GM23338 (cell line): ENCODE measurements at regions not wholly inside any gene's neighbourhood (a gene's known extent, or its start where the extent isn't known, plus 50 kb on each side); places are given as distances from the start of the nearest gene placed in this dataset.

Source experiments
- ATAC-seq: fragments of 200-7000 bp; cut with Tn5 transposase; 3 replicates; pipeline ENCODE4 v1.9.1; 2020
- DNase-seq: peaks from one replicate; pipeline ENCODE4 v3.0.0-alpha.2; 2015; ENCODE audit warnings: low spot score
- H2AFZ ChIP-seq: fragments of 200-600 bp; sonication (generic); 2 replicates; pipeline ENCODE4 v1.8.0; 2016; ENCODE audit warnings: antibody characterized with exemption, mild to moderate bottlenecking, moderate library complexity
- H3F3A ChIP-seq: fragments of 200-600 bp; sonication (generic); replicated peaks from 2 replicates; pipeline ENCODE4 v1.8.0; 2017; ENCODE audit warnings: antibody characterized with exemption, mixed run types, low read depth
- H3K27ac ChIP-seq: fragments of 200-600 bp; sonication (generic); 2 replicates; pipeline ENCODE4 v1.6.1; 2016; ENCODE audit warnings: low read depth
- H3K27me3 ChIP-seq: fragments of 200-600 bp; sonication (generic); 2 replicates; pipeline ENCODE4 v1.8.0; 2016; ENCODE audit warnings: mild to moderate bottlenecking, mixed run types, moderate library complexity; ENCODE audit not compliant: insufficient read depth
- H3K36me3 ChIP-seq: fragments of 200-600 bp; sonication (generic); 2 replicates; pipeline ENCODE4 v1.8.0; 2016; ENCODE audit warnings: mild to moderate bottlenecking; ENCODE audit not compliant: insufficient read depth
- H3K4me1 ChIP-seq: fragments of 200-600 bp; sonication (generic); 2 replicates; pipeline ENCODE4 v1.8.0; 2016; ENCODE audit warnings: mild to moderate bottlenecking, moderate library complexity; ENCODE audit not compliant: insufficient read depth
- H3K4me2 ChIP-seq: fragments of 200-600 bp; sonication (generic); 2 replicates; pipeline ENCODE4 v1.7.1; 2017; ENCODE audit warnings: mixed run types
- H3K4me3 ChIP-seq: fragments of 200-600 bp; sonication (generic); 2 replicates; pipeline ENCODE4 v1.6.1; 2016; ENCODE audit warnings: mixed run types
- H3K79me2 ChIP-seq: fragments of 200-600 bp; sonication (generic); replicated peaks from 2 replicates; pipeline ENCODE4 v1.8.0; 2017; ENCODE audit warnings: mild to moderate bottlenecking; ENCODE audit not compliant: insufficient read depth
- H3K9me2 ChIP-seq: fragments of 200-600 bp; sonication (generic); 2 replicates; pipeline ENCODE4 v1.8.0; 2017; ENCODE audit not compliant: insufficient read depth
- H4K20me1 ChIP-seq: fragments of 200-600 bp; sonication (generic); replicated peaks from 2 replicates; pipeline ENCODE4 v1.8.0; 2017; ENCODE audit warnings: mild to moderate bottlenecking; ENCODE audit not compliant: insufficient read depth
- H3K27ac Mint-ChIP-seq: 2 replicates; pipeline ENCODE4 v1.8.0; 2020; ENCODE audit warnings: inconsistent platforms, mild to moderate bottlenecking, moderate library complexity, mixed read lengths
- H3K27me3 Mint-ChIP-seq: 3 replicates; pipeline ENCODE4 v1.8.0; 2022; ENCODE audit warnings: low read depth, mild to moderate bottlenecking, moderate library complexity, mixed read lengths, inconsistent platforms; ENCODE audit not compliant: insufficient read depth, poor library complexity
- H3K36me3 Mint-ChIP-seq: 3 replicates; pipeline ENCODE4 v1.8.0; 2021; ENCODE audit warnings: low read depth, mild to moderate bottlenecking, inconsistent platforms, moderate library complexity, mixed read lengths
- H3K4me1 Mint-ChIP-seq: 3 replicates; pipeline ENCODE4 v1.8.0; 2020; ENCODE audit warnings: mild to moderate bottlenecking, inconsistent platforms, mixed read lengths
- H3K4me3 Mint-ChIP-seq: 3 replicates; pipeline ENCODE4 v1.8.0; 2021; ENCODE audit warnings: moderate library complexity, mild to moderate bottlenecking, inconsistent platforms, mixed read lengths
- H3K9me3 Mint-ChIP-seq: 3 replicates; pipeline ENCODE4 v1.8.0; 2020; ENCODE audit warnings: moderate library complexity, mild to moderate bottlenecking, inconsistent platforms, mixed read lengths
- CREB1 ChIP-seq: fragments of 250-450 bp; sonication (Bioruptor Pico); IDR thresholded peaks from 2 replicates; pipeline ENCODE4 v1.5.0; 2020; ENCODE audit warnings: low read depth, mild to moderate bottlenecking, moderate library complexity
- CTCF ChIP-seq, 2 experiments: fragments of 200-600 bp in 1 of 2; sonication (generic) in 1 of 2; conservative IDR thresholded peaks; 2 replicates each; pipeline versions ENCODE4 v1.5.1 to v1.6.1; 2016 to 2017; ENCODE audit warnings: antibody characterized with exemption in 2 of 2, low read depth in 2 of 2, mild to moderate bottlenecking in 2 of 2, moderate library complexity in 1 of 2
- ETS1 ChIP-seq: IDR thresholded peaks from 2 replicates; pipeline ENCODE4 v1.6.1; 2016; ENCODE audit warnings: antibody characterized with exemption
- EZH2 ChIP-seq: fragments of 200-600 bp; sonication (generic); IDR thresholded peaks from one replicate; pipeline ENCODE4 v1.8.0; 2017; ENCODE audit warnings: antibody characterized with exemption, mild to moderate bottlenecking, low read depth; ENCODE audit not compliant: unreplicated experiment
- EZH2phosphoT487 ChIP-seq: fragments of 200-600 bp; sonication (generic); IDR thresholded peaks from one replicate; pipeline ENCODE4 v1.8.1; 2018; ENCODE audit warnings: antibody characterized with exemption; ENCODE audit not compliant: unreplicated experiment
- JUNB ChIP-seq: IDR thresholded peaks from one replicate; pipeline ENCODE4 v1.6.1; 2016; ENCODE audit warnings: antibody characterized with exemption; ENCODE audit not compliant: unreplicated experiment
- NANOG ChIP-seq: IDR thresholded peaks from 2 replicates; pipeline ENCODE4 v1.6.1; 2016; ENCODE audit warnings: antibody characterized with exemption, borderline replicate concordance
- POLR2AphosphoS5 ChIP-seq: IDR thresholded peaks from 2 replicates; pipeline ENCODE4 v1.6.1; 2016; ENCODE audit warnings: antibody characterized with exemption, low read depth
- REST ChIP-seq: IDR thresholded peaks from one replicate; pipeline ENCODE4 v1.6.1; 2018; ENCODE audit warnings: antibody characterized with exemption; ENCODE audit not compliant: unreplicated experiment
- STAT1 ChIP-seq: IDR thresholded peaks from one replicate; pipeline ENCODE4 v1.6.1; 2016; ENCODE audit warnings: antibody characterized with exemption; ENCODE audit not compliant: unreplicated experiment
- ZNF114 ChIP-seq: fragments of 250-450 bp; sonication (Bioruptor Pico); IDR thresholded peaks from 2 replicates; pipeline ENCODE4 v1.5.0; 2020; ENCODE audit warnings: mild to moderate bottlenecking, moderate library complexity
- ZNF331 ChIP-seq: fragments of 250-450 bp; sonication (Bioruptor Pico); IDR thresholded peaks from 2 replicates; pipeline ENCODE4 v1.5.0; 2020; ENCODE audit warnings: low read depth, mild to moderate bottlenecking, moderate library complexity
- ZNF462 ChIP-seq: fragments of 250-450 bp; sonication (Bioruptor Pico); IDR thresholded peaks from 2 replicates; pipeline ENCODE4 v1.5.0; 2020; ENCODE audit warnings: mild to moderate bottlenecking, moderate library complexity

DNA sequence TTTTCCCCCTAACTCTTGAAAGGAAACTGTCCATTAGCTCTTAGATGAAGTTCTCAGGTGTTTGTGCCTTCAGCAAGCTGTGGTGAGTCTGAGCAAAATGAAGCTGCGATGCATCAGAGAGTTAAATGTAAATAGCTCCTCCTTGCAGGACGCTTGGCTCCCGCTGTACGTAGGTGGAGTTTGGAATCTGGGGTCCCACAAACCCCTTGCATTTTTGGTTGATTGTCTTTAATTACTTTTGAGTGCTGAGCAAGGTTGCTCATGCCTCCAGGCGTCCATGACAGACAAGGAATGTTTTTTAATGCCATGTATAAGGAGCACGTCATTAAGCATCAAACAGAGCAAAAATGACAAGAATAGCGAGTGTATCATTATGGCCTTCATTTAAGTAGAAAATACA is 300.5 kb downstream of the TFAP2C start:
- H3K27ac Mint-ChIP-seq = no peak overlapping the region
- H3F3A ChIP-seq = peaks cover 4% of the 10 kb centered on the region; the same call in 1 of the 2 replicates
- H2AFZ ChIP-seq = no peak overlapping the region
- no peak overlapping the region for H3K27ac ChIP-seq
- no peak for ATAC-seq
- peak; percentile 47 for DNase-seq
- H3K27me3 Mint-ChIP-seq = peaks cover 54% of the 10 kb centered on the region
- no peaks in the 10 kb centered on the region for H3K9me3 Mint-ChIP-seq
- no peaks in the 10 kb centered on the region for H3K36me3 ChIP-seq
- H3K4me1 ChIP-seq = peaks cover 60% of the 10 kb centered on the region
- peak overlapping the region; percentile 66 for H3K4me2 ChIP-seq
- TF ChIP-seq ZNF114 (CRISPR knock-in tag) (no peak), CTCF (conservative IDR thresholded peaks at IDR 0.05; ENCODE audit: low read depth in 2 of 2) (no peak), STAT1 (no peak), JUNB (no peak), EZH2phosphoT487 (no peak), ZNF331 (CRISPR knock-in tag) (no peak), ETS1 (no peak), ZNF462 (CRISPR knock-in tag) (no peak), REST (no peak), NANOG (no peak), CREB1 (CRISPR knock-in tag) (no peak), POLR2AphosphoS5 (no peak), EZH2 (no peak)
- H3K4me1 Mint-ChIP-seq = peaks cover 54% of the 10 kb centered on the region
- H3K36me3 Mint-ChIP-seq = no peaks in the 10 kb centered on the region
- no peaks in the 10 kb centered on the region for H4K20me1 ChIP-seq
- no peaks in the 10 kb centered on the region for H3K79me2 ChIP-seq
- H3K4me3 Mint-ChIP-seq = peak overlapping the region; percentile 49
- no peaks in the 10 kb centered on the region; the same call in 1 of the 2 replicates for H3K9me2 ChIP-seq
- H3K27me3 ChIP-seq = peaks cover 27% of the 10 kb centered on the region
- peak overlapping the region; percentile 37 for H3K4me3 ChIP-seq
